ENCODE measurements at regions not wholly inside any gene's neighbourhood (a gene's known extent, or its start where the extent isn't known, plus 50 kb on each side); places are given as distances from the start of the nearest gene placed in this dataset.

GRCh38 chr10:46225597-46225996 is 61.2 kb upstream of the ANTXRL start:
- Histone ChIP-seq H3K4me3 (no peak overlapping the region), H4K20me1 (replicated peaks; ENCODE audit: control insufficient read depth, insufficient read depth, low read length) (no peaks in the 10 kb centered on the region), H3K79me2 (ENCODE audit: control insufficient read depth, insufficient read depth, low read length) (no peaks in the 10 kb centered on the region), H3K9me1 (ENCODE audit: control insufficient read depth, insufficient read depth, low read length) (no peaks in the 10 kb centered on the region), H3K9ac (ENCODE audit: insufficient read depth in 1 of 2, low read depth in 2 of 2, low read length in 2 of 2) (no peak overlapping the region), H3K4me2 (ENCODE audit: insufficient read depth, low read length) (no peak overlapping the region), H2AFZ (ENCODE audit: low read depth, low read length) (no peak overlapping the region), H3K27me3 (ENCODE audit: control insufficient read depth in 2 of 2, insufficient read depth in 2 of 2, low read length in 2 of 2) (peaks cover 0 to 6% of the 10 kb centered on the region in 2 experiments; a peak in 2 of 5 replicates), H3K36me3 (ENCODE audit: control insufficient read depth, insufficient read depth, low read length) (no peaks in the 10 kb centered on the region), H3K4me1 (replicated peaks in 1 of 2; ENCODE audit: control insufficient read depth in 2 of 2, insufficient read depth in 2 of 2, low read length in 2 of 2) (peaks cover 0 to 11% of the 10 kb centered on the region in 2 experiments; a peak in 3 of 5 replicates), H3K9me3 (replicated peaks; ENCODE audit: control insufficient read depth, insufficient read depth, low read depth, low read length) (0 out of 2 replicates have a peak, but pooled peaks cover 2% of the 10 kb centered on the region), H3K27ac (ENCODE audit: extremely low read depth, low read depth, low read length) (no peak overlapping the region)
- CTCF ChIA-PET (ENCODE audit: low intra/inter-chr PET ratio), result no interaction called here
- BruUV-seq (replicated peaks), result no TSS peak
- no peak for ATAC-seq
- no peak for FAIRE-seq
- intact Hi-C loops (cut with micrococcal nuclease) (loop anchor here (5.0 kb wide), 2 partner anchors 102 to 198 kb away; no protein-coding TSS in a partner anchor), in situ Hi-C loops (cut with MboI) (loop anchor here (25.0 kb wide), 1 partner anchor 988 kb away; no protein-coding TSS in a partner anchor)
- 11% methylated on average over 5 of the region's 5 CpGs for WGBS (ENCODE audit: insufficient coverage, low coverage, missing lambda C conversion rate)
- no peak for DNase-seq (ENCODE audit: extremely low read depth in 1 of 4, low spot score in 3 of 4)
- TF ChIP-seq ZNF707 (CRISPR knock-in tag; conservative IDR thresholded peaks at IDR 0.05) (peak; percentile 82), ESRRB (CRISPR knock-in tag; IDR thresholded peaks at IDR 0.05; ENCODE audit: borderline replicate concordance) (no peak)
- POLR2A ChIA-PET, result interaction anchor here (0.7 kb wide), 1 partner anchor 331 kb away, joined by 3 read pairs; no protein-coding TSS in a partner anchor

GRCh38 chr10:46226232-46226631 is 60.6 kb upstream of the ANTXRL start:
- in situ Hi-C loops (cut with MboI) (loop anchor here (25.0 kb wide), 1 partner anchor 989 kb away; no protein-coding TSS in a partner anchor), intact Hi-C loops (cut with micrococcal nuclease) (loop anchor here (5.0 kb wide), 2 partner anchors 101 to 199 kb away; no protein-coding TSS in a partner anchor)
- H3K36me3 ChIP-seq (ENCODE audit: control insufficient read depth, insufficient read depth, low read length), result no peaks in the 10 kb centered on the region
- H3K4me1 ChIP-seq (replicated peaks in 1 of 2; ENCODE audit: control insufficient read depth in 2 of 2, insufficient read depth in 2 of 2, low read length in 2 of 2), result peaks cover 0 to 6% of the 10 kb centered on the region in 2 experiments; a peak in 2 of 5 replicates
- ChIA-PET POLR2A (interaction anchor here (0.7 to 1.1 kb wide), 2 partner anchors 8 to 331 kb away, joined by 3 read pairs; no protein-coding TSS in a partner anchor), CTCF (ENCODE audit: low intra/inter-chr PET ratio) (no interaction called here)
- H4K20me1 ChIP-seq (replicated peaks; ENCODE audit: control insufficient read depth, insufficient read depth, low read length), result no peaks in the 10 kb centered on the region
- no peak overlapping the region for H2AFZ ChIP-seq (ENCODE audit: low read depth, low read length)
- no peak overlapping the region for H3K27ac ChIP-seq (ENCODE audit: extremely low read depth, low read depth, low read length)
- no peak overlapping the region for H3K4me2 ChIP-seq (ENCODE audit: insufficient read depth, low read length)
- no peak for ATAC-seq
- H3K9me3 ChIP-seq (replicated peaks; ENCODE audit: control insufficient read depth, insufficient read depth, low read depth, low read length), result 0 out of 2 replicates have a peak, but pooled peaks cover 2% of the 10 kb centered on the region
- H3K27me3 ChIP-seq (ENCODE audit: control insufficient read depth in 2 of 2, insufficient read depth in 2 of 2, low read length in 2 of 2), result peaks cover 0 to 6% of the 10 kb centered on the region in 2 experiments; a peak in 2 of 5 replicates
- no peaks in the 10 kb centered on the region for H3K9me1 ChIP-seq (ENCODE audit: control insufficient read depth, insufficient read depth, low read length)
- H3K9ac ChIP-seq (ENCODE audit: insufficient read depth in 1 of 2, low read depth in 2 of 2, low read length in 2 of 2), result no peak overlapping the region
- no peaks in the 10 kb centered on the region for H3K79me2 ChIP-seq (ENCODE audit: control insufficient read depth, insufficient read depth, low read length)
- no peak for FAIRE-seq
- WGBS (ENCODE audit: insufficient coverage, low coverage, missing lambda C conversion rate), result 11% methylated on average over 2 of the region's 2 CpGs
- no peak overlapping the region for H3K4me3 ChIP-seq
- DNase-seq (ENCODE audit: extremely low read depth in 1 of 4, low spot score in 3 of 4), result no peak
- BruUV-seq (replicated peaks), result no TSS peak
- no peak for TF ChIP-seq THAP12 (CRISPR knock-in tag; IDR thresholded peaks at IDR 0.05)

Data from K562 (cell line).